ENCODE measurements at regions not wholly inside any gene's neighbourhood (a gene's known extent, or its start where the extent isn't known, plus 50 kb on each side); places are given as distances from the start of the nearest gene placed in this dataset.

GRCh38 chr3:117226932-117227331 is 517.4 kb downstream of the TUSC7 start:
- TF ChIP-seq CTCF (conservative IDR thresholded peaks at IDR 0.05), result no peak
- no peaks in the 10 kb centered on the region for H3K4me1 Mint-ChIP-seq
- 67 to 75% methylated on average over 1 to 2 of the region's 2 CpGs for WGBS, 2 experiments (ENCODE audit: insufficient coverage in 1 of 2, insufficient read length in 1 of 2)
- H3K4me3 Mint-ChIP-seq, result no peak overlapping the region
- no peaks in the 10 kb centered on the region for H3K27me3 Mint-ChIP-seq (ENCODE audit: insufficient read depth)
- no peak for DNase-seq
- Histone ChIP-seq H3K27me3 (ENCODE audit: control insufficient read depth, insufficient read depth, low read length, poor library complexity, severe bottlenecking) (no peaks in the 10 kb centered on the region), H3K36me3 (ENCODE audit: control insufficient read depth, insufficient read depth, low read length) (no peaks in the 10 kb centered on the region), H3K27ac (ENCODE audit: low read depth, low read length) (no peak overlapping the region), H3K9ac (ENCODE audit: extremely low read depth, low read length, poor library complexity, severe bottlenecking) (no peak overlapping the region), H3K4me3 (ENCODE audit: low read length) (no peak overlapping the region), H3K9me3 (ENCODE audit: control insufficient read depth, low read length) (no peaks in the 10 kb centered on the region), H3K4me1 (ENCODE audit: control insufficient read depth, insufficient read depth, low read length) (no peaks in the 10 kb centered on the region)
- no peaks in the 10 kb centered on the region for H3K9me3 Mint-ChIP-seq
- H3K36me3 Mint-ChIP-seq (ENCODE audit: low read depth), result no peaks in the 10 kb centered on the region
- no peak overlapping the region for H3K27ac Mint-ChIP-seq

GRCh38 chr3:117228466-117228865 is 518.9 kb downstream of the TUSC7 start:
- no peak for TF ChIP-seq CTCF (conservative IDR thresholded peaks at IDR 0.05)

GRCh38 chr3:117230924-117231323 is 521.3 kb downstream of the TUSC7 start:
- H3K27me3 ChIP-seq (ENCODE audit: control insufficient read depth, insufficient read depth, low read length, poor library complexity, severe bottlenecking), result no peaks in the 10 kb centered on the region
- WGBS, 2 experiments (ENCODE audit: insufficient coverage in 1 of 2, insufficient read length in 1 of 2), result 100% methylated on average over 2 of the region's 2 CpGs; no CpG with 5 or more reads in 1 of the 2 experiments
- Mint-ChIP-seq H3K4me1 (no peaks in the 10 kb centered on the region), H3K27me3 (ENCODE audit: insufficient read depth) (no peaks in the 10 kb centered on the region), H3K4me3 (no peak overlapping the region), H3K36me3 (ENCODE audit: low read depth) (no peaks in the 10 kb centered on the region), H3K9me3 (no peaks in the 10 kb centered on the region), H3K27ac (no peak overlapping the region)
- no peaks in the 10 kb centered on the region for H3K9me3 ChIP-seq (ENCODE audit: control insufficient read depth, low read length)
- H3K9ac ChIP-seq (ENCODE audit: extremely low read depth, low read length, poor library complexity, severe bottlenecking), result no peak overlapping the region
- no peaks in the 10 kb centered on the region for H3K4me1 ChIP-seq (ENCODE audit: control insufficient read depth, insufficient read depth, low read length)
- H3K27ac ChIP-seq (ENCODE audit: low read depth, low read length), result no peak overlapping the region
- no peak for DNase-seq
- H3K36me3 ChIP-seq (ENCODE audit: control insufficient read depth, insufficient read depth, low read length), result no peaks in the 10 kb centered on the region
- no peak for TF ChIP-seq CTCF (conservative IDR thresholded peaks at IDR 0.05)
- H3K4me3 ChIP-seq (ENCODE audit: low read length), result no peak overlapping the region

More at GRCh38 chr3:117228466-117228865, 518.9 kb downstream of the TUSC7 start:
- 88 to 97% methylated on average over 1 of the region's 1 CpG for WGBS, 2 experiments (ENCODE audit: insufficient coverage in 1 of 2, insufficient read length in 1 of 2)
- Histone ChIP-seq H3K9me3 (ENCODE audit: control insufficient read depth, low read length) (no peaks in the 10 kb centered on the region), H3K27me3 (ENCODE audit: control insufficient read depth, insufficient read depth, low read length, poor library complexity, severe bottlenecking) (no peaks in the 10 kb centered on the region), H3K4me1 (ENCODE audit: control insufficient read depth, insufficient read depth, low read length) (no peaks in the 10 kb centered on the region), H3K27ac (ENCODE audit: low read depth, low read length) (no peak overlapping the region), H3K9ac (ENCODE audit: extremely low read depth, low read length, poor library complexity, severe bottlenecking) (no peak overlapping the region), H3K4me3 (ENCODE audit: low read length) (no peak overlapping the region), H3K36me3 (ENCODE audit: control insufficient read depth, insufficient read depth, low read length) (no peaks in the 10 kb centered on the region)
- H3K4me3 Mint-ChIP-seq, result no peak overlapping the region
- H3K27me3 Mint-ChIP-seq (ENCODE audit: insufficient read depth), result no peaks in the 10 kb centered on the region
- H3K36me3 Mint-ChIP-seq (ENCODE audit: low read depth), result no peaks in the 10 kb centered on the region
- no peak overlapping the region for H3K27ac Mint-ChIP-seq
- no peaks in the 10 kb centered on the region for H3K4me1 Mint-ChIP-seq
- DNase-seq, result no peak
- no peaks in the 10 kb centered on the region for H3K9me3 Mint-ChIP-seq

All from endodermal cell (in vitro differentiated cells).